DMS79 (cell line): ENCODE measurements at regions not wholly inside any gene's neighbourhood (a gene's known extent, or its start where the extent isn't known, plus 50 kb on each side); places are given as distances from the start of the nearest gene placed in this dataset.
"Not testable (repeated sequence)": the region's sequence is repeated elsewhere in the genome, so short reads cannot be mapped to it uniquely, and the experiment has no call there.

Experiments
- DNase-seq: peaks from one replicate; lab custom pipeline; 2025; lab: John Stamatoyannopoulos, UW

DNA sequence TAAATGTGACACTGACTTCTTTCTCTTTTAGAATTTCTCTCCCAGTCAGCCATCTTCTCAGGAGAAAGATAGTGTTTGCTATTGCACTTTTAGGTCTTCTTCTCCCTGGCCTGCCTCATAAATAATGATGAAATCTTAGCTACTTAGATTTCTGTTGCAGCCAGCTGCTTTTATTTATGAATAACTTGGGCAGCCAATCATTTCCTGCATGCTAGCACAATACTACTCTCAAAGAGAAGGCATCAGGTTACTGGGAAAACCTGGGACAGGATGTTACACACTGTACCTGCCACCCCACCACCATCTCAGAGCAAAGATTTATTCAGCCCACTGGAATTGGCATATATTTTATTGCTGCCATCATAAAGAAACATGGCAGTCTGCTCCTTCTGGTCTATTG is 266.6 kb downstream of the PRELID2 start:
- DNase-seq = no peak

DNA sequence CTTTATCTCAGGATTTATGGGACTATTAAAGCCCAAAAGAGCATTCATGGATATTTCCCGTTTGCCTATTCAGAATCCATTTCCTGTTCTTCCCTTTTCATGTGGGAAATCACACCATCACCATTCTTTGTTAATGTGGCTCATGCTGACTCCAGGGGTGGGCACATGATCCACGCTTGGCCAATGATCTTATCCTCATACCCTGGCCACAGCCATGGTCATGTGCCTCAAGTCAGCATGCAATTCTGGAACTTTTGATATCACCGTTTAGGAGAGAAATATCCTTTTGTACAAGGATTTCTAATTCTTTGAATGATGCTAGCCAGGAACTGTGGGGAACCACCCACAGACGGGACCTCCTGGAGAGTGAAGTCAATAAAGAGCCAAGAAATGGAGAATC is 272.2 kb downstream of the PRELID2 start:
- no peak for DNase-seq

DNA sequence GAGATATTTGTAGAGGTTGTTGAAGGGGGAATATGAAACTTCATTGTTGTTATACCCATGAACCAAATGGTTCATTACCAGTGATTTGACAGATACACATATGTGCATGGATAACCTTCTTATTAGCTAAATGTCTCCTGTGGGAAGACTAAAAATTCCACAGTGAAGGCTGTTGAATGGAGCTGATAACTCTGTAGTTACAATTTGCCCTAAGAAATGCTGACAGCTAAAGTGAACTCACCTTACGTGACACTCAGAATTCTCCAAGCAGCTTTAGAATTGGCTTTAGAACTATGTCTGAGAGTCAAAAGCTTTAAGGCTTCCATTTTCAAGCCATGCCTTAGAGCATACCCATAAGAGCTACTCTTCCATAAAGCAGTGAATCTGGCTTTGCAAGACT is 276.9 kb downstream of the PRELID2 start:
- no peak for DNase-seq

DNA sequence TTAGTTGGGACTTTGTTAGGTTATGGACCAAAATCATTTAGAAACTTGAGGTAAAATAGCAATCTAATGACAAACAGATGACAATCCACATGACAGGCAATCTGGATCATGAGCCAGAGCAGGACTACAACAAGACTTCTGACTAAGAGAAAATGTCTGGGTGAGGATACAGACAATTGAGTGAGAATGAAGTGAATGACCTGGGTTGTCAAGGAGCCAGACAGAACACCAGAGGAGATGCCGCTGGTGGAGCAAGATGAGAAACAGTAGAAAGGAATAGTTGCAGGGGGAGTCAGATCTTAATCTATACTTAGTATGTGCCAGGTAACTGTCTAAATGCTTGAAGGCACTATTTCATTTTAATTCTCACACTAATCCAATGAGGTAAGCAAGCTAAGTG is 277.8 kb downstream of the PRELID2 start:
- no peak for DNase-seq

DNA sequence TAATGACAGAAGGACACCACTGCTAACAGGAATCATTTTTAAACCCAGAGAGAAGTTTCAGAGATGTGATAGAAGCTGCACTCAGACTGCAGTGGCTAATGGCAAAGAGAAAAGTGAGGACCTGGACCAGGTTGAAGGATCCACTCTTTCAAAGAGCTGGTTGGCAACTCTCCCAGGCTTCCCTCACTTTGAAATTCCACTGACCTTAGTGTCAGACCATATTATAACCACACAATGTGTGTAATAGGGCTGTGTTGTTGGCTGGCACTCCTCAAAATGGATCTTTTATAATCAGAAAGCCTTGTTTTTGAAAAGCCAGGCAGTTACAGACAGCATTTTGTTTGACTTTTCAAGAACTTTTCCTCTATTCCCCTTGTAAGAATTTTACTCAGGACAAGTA is 280.7 kb downstream of the PRELID2 start:
- no peak for DNase-seq

DNA sequence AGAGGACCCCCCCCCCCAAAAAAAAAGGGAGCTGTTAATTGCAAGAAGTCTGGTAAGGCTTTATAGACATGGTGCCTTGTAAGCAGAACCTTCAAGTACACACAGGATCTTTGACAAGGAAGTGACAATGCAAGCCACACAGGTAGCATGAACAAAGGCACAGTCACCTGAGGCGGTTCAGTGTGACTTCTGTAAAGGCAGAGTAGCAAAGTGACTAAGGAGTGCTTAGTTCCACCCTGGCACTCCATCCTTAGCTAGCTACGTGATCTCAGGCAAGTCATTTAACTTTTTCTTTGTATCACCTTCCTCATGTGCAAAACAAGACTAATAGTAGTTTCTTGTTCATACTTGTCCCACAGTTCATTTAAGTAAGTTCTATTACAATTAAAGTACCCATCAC is 282.0 kb downstream of the PRELID2 start:
- no peak for DNase-seq

DNA sequence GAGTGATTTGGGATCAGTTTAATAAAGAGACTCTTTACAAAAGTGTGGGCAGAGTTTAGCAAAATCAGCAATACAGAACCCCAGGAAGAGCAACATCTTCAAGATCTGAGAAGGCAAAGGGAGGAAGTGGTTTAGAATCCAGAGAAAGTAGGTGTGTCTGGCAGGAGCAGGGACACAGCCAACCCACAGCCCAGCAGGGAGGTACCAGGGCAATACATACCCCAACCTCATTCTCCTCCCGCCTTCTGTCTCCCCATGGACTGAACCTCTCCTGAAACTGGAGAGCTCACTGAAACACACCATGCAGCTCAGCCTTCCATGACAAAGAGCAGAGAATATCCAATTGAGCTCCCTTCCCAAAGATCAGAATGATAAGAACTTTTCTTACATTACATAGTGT is 283.4 kb downstream of the PRELID2 start:
- no peak for DNase-seq

DNA sequence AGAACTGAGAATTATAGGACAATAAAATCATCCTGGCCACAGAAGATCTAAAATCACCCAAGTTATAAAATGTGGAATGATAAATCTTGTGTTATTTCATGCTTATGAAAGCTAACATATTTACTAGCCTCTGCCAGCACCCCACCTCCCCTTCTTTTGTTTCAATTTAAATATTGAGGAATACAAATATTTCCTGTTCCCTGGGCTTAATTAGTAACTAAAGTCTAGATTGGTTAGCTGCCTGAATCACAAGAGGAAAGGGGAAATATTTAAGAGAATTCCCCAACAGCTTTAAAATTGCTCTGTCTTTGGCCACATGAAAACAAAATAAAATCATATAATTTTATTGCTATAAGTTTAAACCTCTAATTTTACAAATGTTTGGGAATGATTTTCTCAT is 287.0 kb downstream of the PRELID2 start:
- no peak for DNase-seq

DNA sequence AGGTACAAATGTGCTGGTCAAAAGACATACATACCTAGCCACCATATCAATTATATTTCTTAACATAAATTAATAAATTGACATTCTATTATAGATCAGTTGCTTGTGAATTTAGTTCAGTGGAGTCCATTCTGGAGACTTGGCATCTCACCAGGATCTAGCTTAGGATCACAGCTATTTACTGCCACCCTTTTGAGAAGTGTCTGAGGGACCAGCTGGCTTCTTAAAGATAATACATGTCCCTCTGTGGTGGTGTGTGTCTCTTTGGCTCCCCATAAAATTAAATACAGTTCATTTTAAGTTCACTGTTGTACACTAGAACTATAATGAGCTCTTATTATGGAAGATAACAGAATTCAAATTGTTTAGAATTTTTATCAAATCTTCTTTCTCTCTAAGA is 290.7 kb downstream of the PRELID2 start:
- DNase-seq = no peak

DNA sequence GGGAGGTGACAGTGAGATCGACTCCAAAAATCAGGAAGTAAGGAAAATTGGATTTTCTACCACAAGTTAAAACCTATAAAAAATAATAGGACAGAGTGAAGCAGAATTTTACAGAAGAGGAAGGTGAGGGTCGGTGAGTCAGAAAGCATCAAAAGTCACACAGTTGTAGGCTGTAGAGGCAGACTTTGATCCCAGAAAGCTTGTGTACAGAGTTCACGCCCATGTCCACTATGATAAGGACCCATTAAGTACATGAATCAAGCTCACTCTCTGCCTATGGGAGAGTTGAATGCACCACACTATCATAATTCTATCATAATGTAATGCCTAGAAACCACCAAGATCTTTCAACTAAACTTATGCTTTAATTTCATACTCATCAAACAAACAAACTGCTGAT is 291.2 kb downstream of the PRELID2 start:
- DNase-seq = no peak

DNA sequence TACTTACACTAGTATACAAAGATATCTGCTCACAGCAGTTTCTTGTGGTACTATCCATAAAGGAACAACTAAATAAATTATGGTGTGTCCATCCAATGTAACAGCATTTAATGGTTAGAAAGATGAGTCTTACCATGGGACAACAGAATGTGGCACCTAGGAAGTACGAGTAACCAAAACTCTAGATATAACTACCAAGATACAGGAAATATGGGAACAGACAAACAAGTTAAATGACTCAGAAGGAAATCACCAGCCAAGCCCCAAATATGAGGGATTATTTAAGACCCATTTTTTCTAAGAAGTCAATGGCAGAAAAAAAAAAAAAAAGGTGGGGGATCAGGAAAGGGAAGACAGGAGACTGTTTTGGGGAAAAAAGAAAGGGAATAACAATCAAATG is 294.8 kb downstream of the PRELID2 start:
- DNase-seq = no peak

DNA sequence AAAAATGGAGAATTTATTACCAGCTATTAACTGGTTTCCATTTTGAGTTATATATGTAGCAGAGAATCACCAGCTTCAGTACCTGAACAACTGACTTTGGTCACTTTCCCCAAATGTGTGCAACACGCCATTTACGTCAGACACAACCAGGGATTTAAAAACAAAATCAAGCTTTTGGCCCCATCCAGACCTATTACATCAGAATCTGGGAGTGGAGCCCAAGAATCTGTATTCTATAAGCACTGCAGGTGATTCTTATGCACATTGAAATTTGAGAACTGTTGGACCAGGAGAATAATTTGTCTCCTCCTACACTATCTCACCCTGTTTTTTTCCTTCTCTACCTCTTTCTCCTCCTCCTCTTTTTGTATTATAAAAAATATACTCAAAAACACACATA is 295.9 kb downstream of the PRELID2 start:
- DNase-seq = no peak

DNA sequence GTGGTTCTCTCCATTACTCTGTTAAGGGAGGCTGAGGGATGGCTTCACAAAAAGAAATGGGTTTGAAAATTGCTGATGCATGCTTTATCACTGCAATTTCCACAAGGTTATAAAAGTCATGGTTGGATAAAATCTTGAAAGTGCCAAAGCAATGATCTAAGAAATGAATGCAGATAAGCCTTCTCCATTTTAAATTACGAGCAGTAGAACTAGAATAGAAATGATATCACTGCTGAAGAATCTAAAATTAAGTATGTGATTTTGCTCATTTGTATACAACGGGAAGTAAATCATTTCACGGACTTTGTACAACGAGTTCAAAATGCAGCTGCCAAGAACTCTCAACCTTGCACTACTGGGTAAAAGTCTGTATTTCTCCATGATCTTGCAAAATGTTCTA is 299.0 kb downstream of the PRELID2 start:
- no peak for DNase-seq

DNA sequence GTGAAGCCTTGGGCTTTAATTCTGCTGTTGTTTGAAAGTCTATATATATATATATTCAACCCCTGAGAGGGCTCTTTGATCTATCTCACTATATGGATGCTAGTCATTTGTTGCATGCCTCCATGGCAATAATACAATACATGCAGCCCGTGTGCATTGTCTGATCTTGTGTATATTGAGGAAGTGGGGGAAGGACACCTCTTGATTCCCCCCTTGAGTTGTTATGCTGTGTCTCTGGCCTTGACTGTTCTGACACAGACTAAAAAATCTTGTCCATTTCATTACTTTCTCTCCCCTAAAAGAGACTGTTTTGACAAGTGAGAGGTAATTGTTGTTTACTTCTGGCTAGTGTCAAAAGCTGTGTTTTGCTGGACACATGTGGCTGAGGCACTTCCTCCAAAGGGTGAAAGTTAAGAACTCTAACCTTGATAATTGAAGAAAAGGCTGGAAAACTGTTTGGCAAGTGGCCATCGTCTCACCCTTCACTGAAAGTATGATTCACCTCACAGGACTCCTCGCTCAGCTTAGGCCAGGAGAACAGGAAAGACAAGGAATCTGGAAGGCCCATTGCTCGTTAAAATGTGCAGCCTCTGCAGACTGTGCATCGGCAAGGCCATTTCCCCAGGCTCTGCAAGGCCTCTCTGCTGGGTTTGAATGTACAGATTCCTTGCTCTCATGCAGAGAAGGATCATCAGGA is 304.0 kb downstream of the PRELID2 start:
- no peak for DNase-seq

DNA sequence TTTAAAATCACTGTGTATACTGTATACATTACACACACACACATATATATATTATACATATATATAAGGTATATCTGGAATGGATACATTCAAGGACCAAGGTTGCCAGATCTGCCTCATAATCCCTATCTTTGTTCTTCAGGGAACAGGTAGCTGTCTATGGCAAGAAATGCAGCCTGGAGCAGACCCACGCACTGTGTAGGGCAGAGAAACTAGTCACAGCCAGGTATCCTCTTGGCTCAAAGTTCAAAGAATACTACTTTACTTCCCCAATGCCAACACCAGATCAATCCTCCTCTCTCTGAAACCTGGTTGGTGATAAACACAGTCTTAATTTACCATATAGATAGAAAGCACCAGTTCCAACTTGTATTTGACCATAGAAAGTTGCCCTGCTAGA is 313.6 kb downstream of the PRELID2 start:
- no peak for DNase-seq

DNA sequence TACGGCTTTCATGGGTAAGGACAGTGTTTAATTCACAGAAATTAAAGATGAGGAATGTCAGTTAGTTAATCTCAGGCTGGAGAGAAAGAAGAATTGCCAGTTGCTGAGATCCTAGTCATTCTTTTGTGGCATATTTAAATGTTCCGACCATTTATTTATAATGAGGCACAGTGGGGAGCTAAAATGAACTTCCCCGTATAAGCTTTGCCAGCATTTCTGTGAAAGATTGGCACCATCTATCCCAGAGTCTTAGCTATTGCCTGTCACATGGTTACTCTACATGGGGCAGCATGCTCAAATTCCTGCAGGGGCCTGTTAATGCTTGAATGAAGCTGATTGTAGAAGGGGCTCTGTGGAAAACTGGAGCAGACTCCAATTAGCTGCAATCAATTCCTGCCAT is 314.1 kb downstream of the PRELID2 start:
- DNase-seq = no peak

DNA sequence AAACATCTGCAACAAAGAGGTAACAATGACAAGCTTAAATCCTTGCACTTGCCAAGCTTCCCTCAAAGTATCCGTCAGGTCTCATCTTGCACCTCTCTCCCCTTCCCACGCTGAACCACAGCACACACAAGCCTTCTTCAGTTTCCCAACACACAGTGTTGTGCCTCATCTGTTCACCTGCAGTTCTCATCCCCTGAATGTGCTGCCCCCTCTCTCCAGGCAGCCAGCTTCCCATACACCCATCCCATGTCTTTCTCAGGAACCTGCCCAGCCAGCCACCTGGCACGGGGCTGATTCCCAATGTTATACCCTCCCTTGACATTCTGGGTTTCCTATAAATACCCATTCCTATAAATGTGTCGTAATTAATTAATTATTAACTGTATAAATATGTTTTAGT is 314.8 kb downstream of the PRELID2 start:
- no peak for DNase-seq

DNA sequence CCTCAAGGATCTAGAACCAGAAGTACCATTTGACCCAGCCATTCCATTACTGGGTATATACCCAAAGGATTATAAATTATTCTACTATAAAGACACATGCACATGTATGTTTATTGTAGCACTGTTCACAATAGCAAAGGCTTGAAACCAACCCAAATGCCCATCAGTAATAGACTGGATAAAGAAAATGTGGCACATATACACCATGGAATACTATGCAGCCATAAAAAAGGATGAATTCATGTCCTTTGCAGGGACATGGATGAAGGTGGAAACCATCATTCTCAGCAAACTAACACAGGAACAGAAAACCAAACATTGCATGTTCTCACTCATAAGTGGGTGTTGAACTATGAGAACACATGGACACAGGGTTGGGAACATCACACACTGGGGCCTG is 317.6 kb downstream of the PRELID2 start:
- DNase-seq = not testable (repeated sequence)

DNA sequence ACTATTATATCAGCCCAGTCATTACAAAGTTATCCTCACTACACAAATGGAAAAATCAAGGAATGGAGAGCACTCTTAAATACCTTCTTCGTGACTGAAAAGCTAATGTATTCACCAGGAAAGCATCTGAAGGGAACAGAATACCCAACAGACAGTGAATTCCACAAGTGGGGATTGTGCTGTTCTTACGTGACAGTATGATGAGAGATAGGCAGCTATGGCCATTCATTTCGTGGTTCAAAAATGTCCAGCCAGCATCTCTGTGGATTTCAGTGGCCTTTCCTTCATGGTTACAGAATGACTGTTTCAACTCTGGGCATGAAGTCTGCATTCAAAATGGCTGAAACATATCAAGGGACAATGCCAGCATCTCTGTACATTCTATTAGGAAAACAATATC is 323.8 kb downstream of the PRELID2 start:
- DNase-seq = no peak

DNA sequence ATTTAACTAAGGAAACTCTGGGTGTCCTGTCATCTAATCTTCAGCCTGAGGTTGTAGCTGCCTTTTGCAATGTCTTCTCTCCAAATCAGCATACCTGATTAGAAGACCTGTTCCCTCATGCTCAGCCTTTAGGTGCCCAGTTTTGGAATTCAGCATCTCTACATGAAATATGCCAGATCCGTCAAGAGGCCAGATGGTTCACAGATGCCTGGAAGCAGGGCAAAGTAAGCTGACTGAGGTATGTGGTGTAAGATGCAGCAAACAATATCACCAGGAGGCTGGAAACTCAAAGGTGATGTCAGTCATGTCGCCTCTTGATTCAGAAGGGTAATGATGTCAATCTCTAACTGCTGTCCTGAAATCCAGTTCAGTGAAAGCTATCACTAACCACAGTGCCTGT is 324.4 kb downstream of the PRELID2 start:
- no peak for DNase-seq

DNA sequence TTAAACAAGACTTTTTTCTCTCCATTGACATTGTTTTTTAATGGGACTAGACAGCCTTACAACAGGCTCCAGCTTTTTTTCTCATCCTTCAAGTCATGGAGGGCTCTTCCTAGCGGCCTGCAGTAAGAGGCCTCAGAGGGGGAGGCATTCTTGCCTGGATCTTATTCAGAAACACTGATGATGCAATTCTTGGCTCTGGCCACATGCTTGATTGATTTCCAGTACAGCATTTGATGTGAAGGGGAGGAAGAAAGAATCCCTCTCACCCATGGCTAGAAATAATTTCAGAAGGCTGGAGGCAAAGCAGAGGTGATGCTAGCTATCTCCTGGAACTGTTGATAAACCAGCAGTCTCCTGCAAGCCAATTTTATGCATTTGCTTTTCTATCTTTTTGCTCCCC is 324.8 kb downstream of the PRELID2 start:
- no peak for DNase-seq

DNA sequence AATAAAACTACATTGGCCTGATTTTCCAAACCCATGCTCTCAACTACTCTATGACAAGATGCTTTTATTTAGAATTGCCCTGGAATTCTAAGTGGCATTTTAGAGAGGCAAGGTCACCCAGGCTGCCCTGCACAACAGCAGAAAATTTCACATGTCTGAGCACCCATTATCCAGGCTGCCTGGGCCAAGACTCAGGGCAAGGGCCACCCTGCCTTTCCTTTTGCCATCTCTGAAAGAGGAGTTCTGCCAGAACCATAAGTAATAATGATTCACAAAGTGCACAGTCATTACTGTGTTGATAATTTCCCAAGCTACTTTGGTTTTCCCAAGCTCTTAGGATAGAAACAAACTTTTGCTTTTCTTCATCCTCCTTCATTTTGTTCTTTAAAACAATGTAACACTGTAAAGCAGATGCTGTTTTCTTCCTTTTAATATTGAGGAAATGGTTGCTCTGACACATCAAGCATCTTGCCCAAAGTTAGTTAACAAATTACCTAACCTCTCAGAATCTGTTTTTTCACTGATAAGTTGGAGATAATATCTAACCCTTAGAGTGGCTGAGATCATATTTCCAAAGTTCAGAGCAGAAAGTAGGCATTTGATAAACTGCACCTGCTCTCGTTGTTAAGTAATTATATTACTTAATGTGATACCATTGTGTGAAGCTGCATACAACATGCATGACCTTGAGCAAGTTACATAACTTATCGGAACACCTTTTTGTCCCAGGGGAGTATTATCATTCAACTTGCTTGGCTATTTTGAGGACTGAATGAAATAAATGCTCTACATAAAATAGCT is 325.6 kb downstream of the PRELID2 start:
- DNase-seq = no peak

DNA sequence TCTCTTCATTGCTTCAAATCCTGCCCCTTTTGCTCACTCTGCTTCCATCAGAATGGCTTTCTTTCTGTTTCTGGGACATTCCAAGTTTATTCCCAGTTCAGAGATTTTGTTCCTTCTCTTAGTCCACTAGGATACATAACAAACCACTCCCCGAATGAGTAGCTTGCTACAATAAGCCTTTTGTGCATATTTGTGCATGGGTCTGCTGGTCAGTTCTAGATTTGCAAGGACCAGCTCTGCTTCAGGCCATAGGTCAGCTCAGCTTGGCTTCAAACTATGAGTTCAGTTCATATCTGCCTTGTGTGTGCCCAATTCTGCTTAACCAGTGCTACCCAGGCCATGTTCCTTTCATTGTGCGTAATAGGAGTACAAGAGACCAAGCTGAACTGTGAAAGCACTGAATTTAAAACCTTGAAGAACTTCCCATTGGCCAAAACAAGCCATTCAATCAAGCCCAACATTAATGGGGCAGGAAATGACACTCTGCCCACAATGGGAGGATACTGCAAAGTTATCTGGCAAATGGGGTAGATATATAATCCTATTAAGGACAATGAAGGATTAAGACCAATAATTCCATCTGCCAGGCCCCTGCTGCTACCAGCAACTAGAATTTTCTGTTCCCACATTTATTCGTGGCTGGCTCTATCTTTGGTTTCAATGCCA is 328.8 kb downstream of the PRELID2 start:
- no peak for DNase-seq
